B cell (primary cell): ENCODE measurements at regions not wholly inside any gene's neighbourhood (a gene's known extent, or its start where the extent isn't known, plus 50 kb on each side); places are given as distances from the start of the nearest gene placed in this dataset.

Experiments used
- ATAC-seq: fragments of 200-7000 bp; cut with Tn5 transposase; one replicate; pipeline ENCODE4 v1.10.0; 2021; ENCODE audit warnings: low read depth, mild to moderate bottlenecking, moderate number of reproducible peaks, moderate library complexity
- CTCF ChIA-PET: fragments of 350-600 bp; sonication (Branson Sonifier 250); formaldehyde crosslinking; loops from one replicate; lab custom pipeline; 2021; ENCODE audit warnings: antibody characterized with exemption, inconsistent platforms; lab: Charles Lee
- POLR2A ChIA-PET: fragments of 350-600 bp; sonication (Branson Sonifier 250); formaldehyde crosslinking; loops from one replicate; lab custom pipeline; 2021; ENCODE audit warnings: antibody characterized with exemption; lab: Charles Lee
- DNase-seq: peaks from one replicate; pipeline ENCODE4 v3.0.0; 2013
- H2AFZ ChIP-seq: 2 replicates; pipeline ENCODE4 v1.6.1; 2012; ENCODE audit warnings: mild to moderate bottlenecking, low read depth, low read length; ENCODE audit not compliant: insufficient read depth, poor library complexity, severe bottlenecking
- H3K27ac ChIP-seq, 2 donors: 1 replicate in 1 of 2; 2 replicates in 1 of 2; pipeline ENCODE4 v1.5.1; 2012 to 2013; ENCODE audit warnings: low read length in 2 of 2, mild to moderate bottlenecking in 2 of 2, moderate library complexity in 1 of 2
- H3K27me3 ChIP-seq, 4 experiments: fragments of 200-600 bp in 1 of 4; sonication (generic) in 1 of 4; replicated peaks in 1 of 4; 1 replicate in 2 of 4; 2 replicates in 2 of 4; pipeline versions ENCODE4 v1.6.1 to v1.7.0; 2013 to 2016; ENCODE audit warnings: low read length in 3 of 4, mild to moderate bottlenecking in 2 of 4, mixed read lengths in 1 of 4, moderate library complexity in 1 of 4; ENCODE audit not compliant: insufficient read depth in 4 of 4, control insufficient read depth in 3 of 4; ENCODE audit errors: control extremely low read depth in 1 of 4
- H3K36me3 ChIP-seq, 2 experiments: replicated peaks in 1 of 2; 1 replicate in 1 of 2; 2 replicates in 1 of 2; pipeline versions ENCODE4 v1.6.1 to v1.7.1; 2013; ENCODE audit warnings: low read length in 1 of 2; ENCODE audit not compliant: insufficient read depth in 2 of 2, control insufficient read depth in 1 of 2; ENCODE audit errors: control extremely low read depth in 1 of 2, extremely low read depth in 1 of 2
- H3K4me1 ChIP-seq, 2 donors: fragments of 200-600 bp in 1 of 2; sonication (generic) in 1 of 2; 1 replicate in 1 of 2; 2 replicates in 1 of 2; pipeline versions ENCODE4 v1.5.1 to v1.6.1; 2013 to 2017; ENCODE audit warnings: low read length in 2 of 2; ENCODE audit not compliant: control insufficient read depth in 2 of 2, insufficient read depth in 2 of 2
- H3K4me2 ChIP-seq: replicated peaks from 2 replicates; pipeline ENCODE3; 2012; ENCODE audit warnings: mild to moderate bottlenecking, low read depth, low read length; ENCODE audit not compliant: poor library complexity, severe bottlenecking
- H3K4me3 ChIP-seq, 5 experiments: fragments of 200-600 bp in 1 of 5; sonication (generic) in 1 of 5; 1 replicate in 3 of 5; 2 replicates in 2 of 5; pipeline versions ENCODE4 v1.5.1 to v1.7.0; 2011 to 2016; ENCODE audit warnings: low read length in 4 of 5, mild to moderate bottlenecking in 4 of 5, low read depth in 2 of 5, control low read depth in 1 of 5, moderate library complexity in 1 of 5; ENCODE audit not compliant: insufficient read depth in 1 of 5; ENCODE audit errors: control extremely low read depth in 1 of 5, extremely low read depth in 1 of 5
- H3K79me2 ChIP-seq: fragments of 200-600 bp; sonication (generic); one replicate; pipeline ENCODE4 v1.6.0; 2016; ENCODE audit warnings: low read length; ENCODE audit not compliant: control insufficient read depth, insufficient read depth
- H3K9ac ChIP-seq: fragments of 200-600 bp; sonication (generic); 2 replicates; pipeline ENCODE4 v1.6.1; 2017; ENCODE audit warnings: mild to moderate bottlenecking, low read length, moderate library complexity
- H3K9me3 ChIP-seq, 3 donors: one replicate each; pipeline versions ENCODE4 v1.6.1 to v1.7.1; 2013; ENCODE audit warnings: low read length in 2 of 3; ENCODE audit not compliant: control insufficient read depth in 2 of 3, insufficient read depth in 1 of 3; ENCODE audit errors: control extremely low read depth in 1 of 3
- H4K20me1 ChIP-seq: 2 replicates; pipeline ENCODE4 v1.6.0; 2012; ENCODE audit warnings: mild to moderate bottlenecking, low read length; ENCODE audit not compliant: insufficient read depth, control insufficient read depth, poor library complexity, severe bottlenecking
- H3K27ac Mint-ChIP-seq: one replicate; pipeline ENCODE4 v1.8.0; 2021; ENCODE audit warnings: mixed read lengths
- H3K27me3 Mint-ChIP-seq: one replicate; pipeline ENCODE4 v1.8.0; 2021; ENCODE audit warnings: mixed read lengths
- H3K4me1 Mint-ChIP-seq: one replicate; pipeline ENCODE4 v1.8.0; 2021; ENCODE audit warnings: mixed read lengths
- H3K4me3 Mint-ChIP-seq: one replicate; pipeline ENCODE4 v1.8.0; 2021; ENCODE audit warnings: mixed read lengths
- H3K9me3 Mint-ChIP-seq: one replicate; pipeline ENCODE4 v1.8.0; 2022; ENCODE audit warnings: mixed read lengths; ENCODE audit not compliant: insufficient read depth
- EZH2 ChIP-seq: IDR thresholded peaks from 2 replicates; pipeline ENCODE4 v1.6.1; 2012; ENCODE audit warnings: borderline replicate concordance, low read depth, mild to moderate bottlenecking, moderate library complexity, low read length; ENCODE audit not compliant: insufficient read depth, poor library complexity, severe bottlenecking
- WGBS: methylation state at CpG from one replicate; pipeline ENCODE4 v1.1.5; 2013; ENCODE audit warnings: missing lambda C conversion rate; ENCODE audit not compliant: insufficient coverage; 5-methylcytosine and 5-hydroxymethylcytosine counted together
- intact Hi-C: fragments of 100-400 bp; cut with micrococcal nuclease; formaldehyde crosslinking; loops from one replicate; pipeline ENCODE4 v1.10.0; 2022
- TF ChIP-seq, protein P1 (sequence below): fragments of 200-600 bp; IDR thresholded peaks from one replicate; pipeline ENCODE4 v1.8.0; 2022; ENCODE audit warnings: antibody characterized with exemption, mild to moderate bottlenecking

DNA sequence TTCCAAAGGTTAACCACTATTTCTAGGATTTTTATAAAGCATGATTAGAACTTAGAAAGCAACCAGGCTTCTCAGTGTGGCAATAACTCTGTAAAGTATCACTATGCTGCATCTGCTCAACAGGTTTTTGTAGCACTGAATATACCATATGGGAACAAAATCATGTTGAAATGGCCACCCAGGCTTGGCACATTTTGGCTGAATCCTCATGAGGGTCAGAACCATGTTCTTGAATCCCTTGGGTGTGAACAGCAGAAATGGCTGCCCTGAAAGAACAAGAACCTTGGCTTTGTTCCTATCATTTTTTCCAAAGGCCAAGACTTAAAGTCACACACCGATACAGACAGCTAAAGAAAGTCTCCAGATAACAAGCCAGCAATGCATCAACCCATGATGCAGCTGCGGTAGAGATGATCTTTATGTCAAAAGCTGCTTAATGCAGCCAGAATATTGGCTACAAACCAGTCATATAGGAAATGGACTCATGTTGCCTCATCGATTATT lies 283.0 kb upstream of the NOX3 start:
- TF ChIP-seq EZH2, result no peak
- TF ChIP-seq, protein P1, sequence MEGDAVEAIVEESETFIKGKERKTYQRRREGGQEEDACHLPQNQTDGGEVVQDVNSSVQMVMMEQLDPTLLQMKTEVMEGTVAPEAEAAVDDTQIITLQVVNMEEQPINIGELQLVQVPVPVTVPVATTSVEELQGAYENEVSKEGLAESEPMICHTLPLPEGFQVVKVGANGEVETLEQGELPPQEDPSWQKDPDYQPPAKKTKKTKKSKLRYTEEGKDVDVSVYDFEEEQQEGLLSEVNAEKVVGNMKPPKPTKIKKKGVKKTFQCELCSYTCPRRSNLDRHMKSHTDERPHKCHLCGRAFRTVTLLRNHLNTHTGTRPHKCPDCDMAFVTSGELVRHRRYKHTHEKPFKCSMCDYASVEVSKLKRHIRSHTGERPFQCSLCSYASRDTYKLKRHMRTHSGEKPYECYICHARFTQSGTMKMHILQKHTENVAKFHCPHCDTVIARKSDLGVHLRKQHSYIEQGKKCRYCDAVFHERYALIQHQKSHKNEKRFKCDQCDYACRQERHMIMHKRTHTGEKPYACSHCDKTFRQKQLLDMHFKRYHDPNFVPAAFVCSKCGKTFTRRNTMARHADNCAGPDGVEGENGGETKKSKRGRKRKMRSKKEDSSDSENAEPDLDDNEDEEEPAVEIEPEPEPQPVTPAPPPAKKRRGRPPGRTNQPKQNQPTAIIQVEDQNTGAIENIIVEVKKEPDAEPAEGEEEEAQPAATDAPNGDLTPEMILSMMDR, result no peak
- WGBS, result 100% methylated on average over 1 of the region's 3 CpGs
- H3K27ac ChIP-seq, result no peak overlapping the region
- H3K4me3 ChIP-seq, result no peak overlapping the region
- no peaks in the 10 kb centered on the region for H3K79me2 ChIP-seq
- DNase-seq (no peak), ATAC-seq (no peak)
- H3K27ac Mint-ChIP-seq, result no peak overlapping the region
- H3K4me3 Mint-ChIP-seq, result no peak overlapping the region
- H3K36me3 ChIP-seq, result no peaks in the 10 kb centered on the region
- H4K20me1 ChIP-seq, result no peaks in the 10 kb centered on the region
- H2AFZ ChIP-seq, result no peak overlapping the region
- intact Hi-C loops, result no loop called here
- H3K4me1 ChIP-seq, result no peaks in the 10 kb centered on the region
- H3K27me3 Mint-ChIP-seq, result peaks cover 7% of the 10 kb centered on the region
- no peaks in the 10 kb centered on the region for H3K9me3 Mint-ChIP-seq
- no peak overlapping the region for H3K9ac ChIP-seq
- no peaks in the 10 kb centered on the region for H3K4me1 Mint-ChIP-seq
- POLR2A ChIA-PET, result no interaction called here
- no peak overlapping the region for H3K4me2 ChIP-seq
- H3K27me3 ChIP-seq, result no peaks in the 10 kb centered on the region
- no peaks in the 10 kb centered on the region for H3K9me3 ChIP-seq
- CTCF ChIA-PET, result no interaction called here

DNA sequence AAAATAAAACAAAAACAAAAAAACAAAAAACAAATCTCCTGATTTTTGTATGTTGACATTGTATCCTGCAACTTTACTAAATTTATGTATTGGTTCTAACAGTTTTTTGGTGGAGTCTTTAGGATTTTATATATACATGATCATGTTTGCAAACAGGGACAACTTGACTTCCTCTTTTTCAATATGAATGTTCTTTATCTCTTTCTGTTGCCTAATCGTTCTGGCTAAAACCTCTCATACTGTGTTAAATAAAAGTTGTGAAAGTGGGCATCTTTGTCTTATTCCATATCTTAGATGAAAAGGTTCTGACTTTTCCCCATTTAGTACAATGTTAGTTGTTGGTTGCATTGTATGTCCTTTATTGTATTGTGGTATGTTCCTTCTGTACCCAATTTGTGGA lies 261.7 kb upstream of the NOX3 start:
- ChIA-PET POLR2A (no interaction called here), CTCF (no interaction called here)
- Histone ChIP-seq H3K4me1 (no peaks in the 10 kb centered on the region), H3K27me3 (no peaks in the 10 kb centered on the region), H3K4me2 (no peak overlapping the region), H3K27ac (no peak overlapping the region), H3K4me3 (no peak overlapping the region), H3K36me3 (no peaks in the 10 kb centered on the region), H3K9ac (no peak overlapping the region), H2AFZ (no peak overlapping the region), H4K20me1 (no peaks in the 10 kb centered on the region), H3K79me2 (no peaks in the 10 kb centered on the region), H3K9me3 (no peaks in the 10 kb centered on the region)
- no peaks in the 10 kb centered on the region for H3K4me1 Mint-ChIP-seq
- TF ChIP-seq EZH2, result no peak
- TF ChIP-seq, protein P1, result no peak
- ATAC-seq, result no peak
- no CpG with 5 or more reads among the region's 1 CpG for WGBS
- peaks cover 6% of the 10 kb centered on the region for H3K27me3 Mint-ChIP-seq
- H3K9me3 Mint-ChIP-seq, result no peaks in the 10 kb centered on the region
- H3K4me3 Mint-ChIP-seq, result no peak overlapping the region
- DNase-seq, result no peak
- intact Hi-C loops, result no loop called here
- H3K27ac Mint-ChIP-seq, result no peak overlapping the region
